K562 (cell line): ENCODE measurements at regions not wholly inside any gene's neighbourhood (a gene's known extent, or its start where the extent isn't known, plus 50 kb on each side); places are given as distances from the start of the nearest gene placed in this dataset.
A peak's percentile ranks its signal among the peaks of the same experiment; 100 is the strongest.

Source experiments
- ATAC-seq: fragments of 200-7000 bp; cut with Tn5 transposase; 3 replicates; pipeline ENCODE4 v1.9.1; 2020; ENCODE audit warnings: moderate library complexity
- BruUV-seq: library from RNA; stranded (reverse); fragments of 400-500 nt; replicated peaks from 2 replicates; lab custom pipeline; 2021; lab: Mats Ljungman, UMichigan
- CTCF ChIA-PET: fragments of 300-600 bp; formaldehyde crosslinking; extraction: SDS; loops from one replicate; lab custom pipeline; 2021; ENCODE audit warnings: low intra/inter-chr PET ratio; lab: Yijun Ruan, JAX
- POLR2A ChIA-PET: fragments of 300-600, 350-650 bp; sonication (Branson Sonifier 250); formaldehyde crosslinking; extraction: SDS; loops from one replicate; lab custom pipeline; 2021; ENCODE audit warnings: antibody characterized with exemption, inconsistent platforms; lab: Yijun Ruan, JAX
- DNase-seq, 4 experiments: peaks; one replicate each; pipeline versions ENCODE4 v3.0.0 to v3.0.0-alpha.2; 2011 to 2018; ENCODE audit warnings: low spot score in 3 of 4, mixed read lengths in 3 of 4; ENCODE audit errors: extremely low read depth in 1 of 4
- FAIRE-seq: peaks from 2 replicates; lab custom pipeline; 2011; peaks lifted over from hg19 to GRCh38; lab: Jason Lieb, UNC
- H2AFZ ChIP-seq: 2 replicates; pipeline ENCODE4 v1.6.0; 2011; ENCODE audit warnings: low read depth, low read length, control low read depth, inconsistent platforms
- H3K27ac ChIP-seq: fragments of 200-600 bp; 3 replicates; pipeline ENCODE4 v1.8.0; 2011; ENCODE audit warnings: low read depth, mild to moderate bottlenecking, control low read depth, inconsistent platforms, low read length, moderate library complexity, mixed read lengths; ENCODE audit errors: extremely low read depth
- H3K27me3 ChIP-seq, 2 experiments: fragments of 300-600 bp in 1 of 2; 2 replicates in 1 of 2; 3 replicates in 1 of 2; pipeline versions ENCODE4 v1.6.0 to v1.8.0; 2011; ENCODE audit warnings: inconsistent platforms in 2 of 2, low read length in 2 of 2, mild to moderate bottlenecking in 1 of 2, mixed read lengths in 1 of 2, moderate library complexity in 1 of 2; ENCODE audit not compliant: control insufficient read depth in 2 of 2, insufficient read depth in 2 of 2
- H3K36me3 ChIP-seq: fragments of 300-600 bp; 3 replicates; pipeline ENCODE4 v1.8.0; 2011; ENCODE audit warnings: mild to moderate bottlenecking, low read length, inconsistent platforms; ENCODE audit not compliant: control insufficient read depth, insufficient read depth
- H3K4me1 ChIP-seq, 2 experiments: fragments of 200-600 bp in 1 of 2; replicated peaks in 1 of 2; 2 replicates in 1 of 2; 3 replicates in 1 of 2; pipeline versions ENCODE4 v1.5.1 to v1.8.0; 2011; ENCODE audit warnings: inconsistent platforms in 2 of 2, low read length in 2 of 2, mild to moderate bottlenecking in 1 of 2, mixed read lengths in 1 of 2, moderate library complexity in 1 of 2; ENCODE audit not compliant: control insufficient read depth in 2 of 2, insufficient read depth in 2 of 2
- H3K4me2 ChIP-seq: 2 replicates; pipeline ENCODE4 v1.6.1; 2011; ENCODE audit warnings: low read length, control low read depth, inconsistent platforms, mixed read lengths; ENCODE audit not compliant: insufficient read depth
- H3K4me3 ChIP-seq: fragments of 200-600 bp; sonication (generic), shearing (Covaris generic); 2 replicates; pipeline ENCODE4 v1.5.1; 2016; ENCODE audit warnings: control low read depth, inconsistent platforms
- H3K79me2 ChIP-seq: fragments of 200-600 bp; 3 replicates; pipeline ENCODE4 v1.8.0; 2011; ENCODE audit warnings: low read length, inconsistent platforms; ENCODE audit not compliant: control insufficient read depth, insufficient read depth
- H3K9ac ChIP-seq, 2 experiments: 2 replicates each; pipeline versions ENCODE4 v1.6.0 to v1.6.1; 2011; ENCODE audit warnings: low read depth in 2 of 2, low read length in 2 of 2, control low read depth in 1 of 2, inconsistent platforms in 1 of 2, mild to moderate bottlenecking in 1 of 2, mixed read lengths in 1 of 2; ENCODE audit not compliant: insufficient read depth in 1 of 2
- H3K9me1 ChIP-seq: one replicate; pipeline ENCODE4 v1.6.0; 2011; ENCODE audit warnings: inconsistent platforms, mild to moderate bottlenecking, low read length, moderate library complexity; ENCODE audit not compliant: control insufficient read depth, insufficient read depth
- H3K9me3 ChIP-seq: replicated peaks from 2 replicates; pipeline ENCODE4 v1.5.1; 2011; ENCODE audit warnings: low read depth, low read length, inconsistent platforms; ENCODE audit not compliant: control insufficient read depth, insufficient read depth
- H4K20me1 ChIP-seq: replicated peaks from 2 replicates; pipeline ENCODE4 v1.6.1; 2011; ENCODE audit warnings: low read length, inconsistent platforms, mixed read lengths; ENCODE audit not compliant: control insufficient read depth, insufficient read depth
- C11orf30 ChIP-seq: fragments of 450-650 bp; IDR thresholded peaks from 2 replicates; pipeline ENCODE4 v1.6.1; 2016; ENCODE audit warnings: low read depth, mild to moderate bottlenecking
- MAFF ChIP-seq: IDR thresholded peaks from 2 replicates; pipeline ENCODE4 v1.6.1; 2012; ENCODE audit warnings: low read length, improper control_type of control experiment
- MAFG ChIP-seq: fragments of 450-650 bp; conservative IDR thresholded peaks from 2 replicates; pipeline ENCODE4 v1.6.1; 2016; ENCODE audit warnings: missing genetic modification characterization, missing compliant biosample characterization
- MAFK ChIP-seq: IDR thresholded peaks from 2 replicates; pipeline ENCODE4 v1.6.1; 2011; ENCODE audit warnings: low read length, improper control_type of control experiment
- RBBP5 ChIP-seq: fragments of 200-600 bp; sonication (generic); IDR thresholded peaks from 2 replicates; pipeline ENCODE4 v1.6.1; 2012; ENCODE audit warnings: borderline replicate concordance, mild to moderate bottlenecking, low read length, control low read depth, inconsistent platforms; ENCODE audit not compliant: insufficient read depth, poor library complexity, severe bottlenecking
- ZNF143 ChIP-seq: sonication (generic); formaldehyde crosslinking; IDR thresholded peaks from 2 replicates; pipeline ENCODE4 v1.9.0; 2022; ENCODE audit warnings: mild to moderate bottlenecking, missing genetic modification reagents
- ZNF316 ChIP-seq: fragments of 450-650 bp; IDR thresholded peaks from 2 replicates; pipeline ENCODE4 v1.6.1; 2016
- ZNF444 ChIP-seq: fragments of 250-450 bp; sonication (Bioruptor Pico); IDR thresholded peaks from 2 replicates; pipeline ENCODE4 v1.4.0; 2020; ENCODE audit warnings: mild to moderate bottlenecking, moderate library complexity
- WGBS: fragments of 100-300 bp; shearing (Covaris generic); methylation state at CpG from one replicate; pipeline ENCODE4 v1.1.6; 2016; ENCODE audit warnings: low coverage, mixed read lengths; ENCODE audit not compliant: insufficient coverage; ENCODE audit errors: missing lambda C conversion rate; 5-methylcytosine and 5-hydroxymethylcytosine counted together
- in situ Hi-C: fragments of 300-500 bp; cut with MboI; formaldehyde crosslinking; loops from 4 replicates; pipeline ENCODE4 v1.15.0; 2018; ENCODE audit warnings: inconsistent platforms, mixed read lengths
- intact Hi-C: fragments of 100-400 bp; cut with micrococcal nuclease; formaldehyde crosslinking; loops from 2 replicates; pipeline ENCODE4 v1.14.2; 2022
- TF ChIP-seq, protein P1 (sequence below): fragments of 200-800 bp; sonication (Bioruptor generic); IDR thresholded peaks from 2 replicates; pipeline ENCODE4 v1.6.1; 2016; ENCODE audit warnings: missing genetic modification characterization, missing compliant biosample characterization

DNA sequence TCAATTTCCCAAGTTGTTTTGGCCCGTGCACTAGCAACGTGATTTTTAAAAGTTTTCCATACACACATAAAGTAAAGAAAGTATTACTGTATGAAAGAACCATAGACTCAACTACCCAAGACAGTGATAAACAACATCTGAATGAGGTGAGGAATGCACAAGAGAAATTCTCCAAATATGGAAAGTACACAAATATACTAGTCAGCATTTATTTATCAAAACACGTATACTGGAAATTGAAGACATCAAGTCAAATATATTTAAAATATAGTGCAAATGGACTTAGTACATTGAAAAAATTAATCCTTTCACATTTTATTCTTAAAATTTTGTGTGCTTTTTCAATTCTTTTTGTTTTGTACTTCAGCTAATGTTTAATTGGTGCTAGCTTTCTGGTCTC, 143.6 kb downstream of the ARL4A start:
- Histone ChIP-seq H3K4me3 (no peak overlapping the region), H3K36me3 (no peaks in the 10 kb centered on the region), H3K9ac (no peak overlapping the region), H3K27me3 (no peaks in the 10 kb centered on the region), H3K9me1 (no peaks in the 10 kb centered on the region), H3K4me2 (no peak overlapping the region), H3K4me1 (peaks cover 0 to 2% of the 10 kb centered on the region in 2 experiments; a peak in 2 of 5 replicates), H4K20me1 (no peaks in the 10 kb centered on the region), H3K79me2 (no peaks in the 10 kb centered on the region), H3K27ac (no peak overlapping the region), H2AFZ (no peak overlapping the region), H3K9me3 (peaks cover 15% of the 10 kb centered on the region)
- ATAC-seq (no peak), DNase-seq (no peak), FAIRE-seq (no peak)
- ChIA-PET POLR2A (no interaction called here), CTCF (no interaction called here)
- TF ChIP-seq, protein P1, sequence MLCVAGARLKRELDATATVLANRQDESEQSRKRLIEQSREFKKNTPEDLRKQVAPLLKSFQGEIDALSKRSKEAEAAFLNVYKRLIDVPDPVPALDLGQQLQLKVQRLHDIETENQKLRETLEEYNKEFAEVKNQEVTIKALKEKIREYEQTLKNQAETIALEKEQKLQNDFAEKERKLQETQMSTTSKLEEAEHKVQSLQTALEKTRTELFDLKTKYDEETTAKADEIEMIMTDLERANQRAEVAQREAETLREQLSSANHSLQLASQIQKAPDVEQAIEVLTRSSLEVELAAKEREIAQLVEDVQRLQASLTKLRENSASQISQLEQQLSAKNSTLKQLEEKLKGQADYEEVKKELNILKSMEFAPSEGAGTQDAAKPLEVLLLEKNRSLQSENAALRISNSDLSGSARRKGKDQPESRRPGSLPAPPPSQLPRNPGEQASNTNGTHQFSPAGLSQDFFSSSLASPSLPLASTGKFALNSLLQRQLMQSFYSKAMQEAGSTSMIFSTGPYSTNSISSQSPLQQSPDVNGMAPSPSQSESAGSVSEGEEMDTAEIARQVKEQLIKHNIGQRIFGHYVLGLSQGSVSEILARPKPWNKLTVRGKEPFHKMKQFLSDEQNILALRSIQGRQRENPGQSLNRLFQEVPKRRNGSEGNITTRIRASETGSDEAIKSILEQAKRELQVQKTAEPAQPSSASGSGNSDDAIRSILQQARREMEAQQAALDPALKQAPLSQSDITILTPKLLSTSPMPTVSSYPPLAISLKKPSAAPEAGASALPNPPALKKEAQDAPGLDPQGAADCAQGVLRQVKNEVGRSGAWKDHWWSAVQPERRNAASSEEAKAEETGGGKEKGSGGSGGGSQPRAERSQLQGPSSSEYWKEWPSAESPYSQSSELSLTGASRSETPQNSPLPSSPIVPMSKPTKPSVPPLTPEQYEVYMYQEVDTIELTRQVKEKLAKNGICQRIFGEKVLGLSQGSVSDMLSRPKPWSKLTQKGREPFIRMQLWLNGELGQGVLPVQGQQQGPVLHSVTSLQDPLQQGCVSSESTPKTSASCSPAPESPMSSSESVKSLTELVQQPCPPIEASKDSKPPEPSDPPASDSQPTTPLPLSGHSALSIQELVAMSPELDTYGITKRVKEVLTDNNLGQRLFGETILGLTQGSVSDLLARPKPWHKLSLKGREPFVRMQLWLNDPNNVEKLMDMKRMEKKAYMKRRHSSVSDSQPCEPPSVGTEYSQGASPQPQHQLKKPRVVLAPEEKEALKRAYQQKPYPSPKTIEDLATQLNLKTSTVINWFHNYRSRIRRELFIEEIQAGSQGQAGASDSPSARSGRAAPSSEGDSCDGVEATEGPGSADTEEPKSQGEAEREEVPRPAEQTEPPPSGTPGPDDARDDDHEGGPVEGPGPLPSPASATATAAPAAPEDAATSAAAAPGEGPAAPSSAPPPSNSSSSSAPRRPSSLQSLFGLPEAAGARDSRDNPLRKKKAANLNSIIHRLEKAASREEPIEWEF (CRISPR knock-in tag), result no peak
- peak; percentile 76 for TF ChIP-seq MAFG
- TF ChIP-seq MAFK, result peak; percentile 76
- peak; percentile 95 for TF ChIP-seq ZNF316
- no peak for TF ChIP-seq RBBP5
- TF ChIP-seq C11orf30, result peak; percentile 88
- peak; percentile 79 for TF ChIP-seq MAFF
- TF ChIP-seq ZNF143, result no peak
- TF ChIP-seq ZNF444 (CRISPR knock-in tag), result no peak
- no TSS peak for BruUV-seq
- intact Hi-C loops, result no loop called here
- 87% methylated on average over 3 of the region's 3 CpGs for WGBS
- in situ Hi-C loops, result no loop called here
